Naive thymus-derived CD4-positive, alpha-beta T cell (primary cell): ENCODE measurements at regions not wholly inside any gene's neighbourhood (a gene's known extent, or its start where the extent isn't known, plus 50 kb on each side); places are given as distances from the start of the nearest gene placed in this dataset.

Experiments
- ATAC-seq: fragments of 150-1000 bp; cut with Tn5 transposase; 2 replicates; pipeline ENCODE4 v1.10.0; 2021; ENCODE audit warnings: mild to moderate bottlenecking, moderate library complexity
- CTCF ChIA-PET: fragments of 350-600 bp; sonication (Branson Sonifier 250); formaldehyde crosslinking; loops from one replicate; lab custom pipeline; 2021; ENCODE audit warnings: antibody characterized with exemption; lab: Charles Lee
- POLR2A ChIA-PET: fragments of 350-600 bp; sonication (Branson Sonifier 250); formaldehyde crosslinking; loops from one replicate; lab custom pipeline; 2021; ENCODE audit warnings: antibody characterized with exemption, inconsistent platforms; lab: Charles Lee
- DNase-seq, 9 donors: peaks; one replicate each; pipeline versions ENCODE4 v3.0.0 to v3.0.0-alpha.2; 2020 to 2022; ENCODE audit warnings: mixed read lengths in 1 of 9
- H3K27ac ChIP-seq: one replicate; pipeline ENCODE4 v1.7.0; 2013; ENCODE audit warnings: mild to moderate bottlenecking, low read depth, low read length, moderate library complexity
- H3K27me3 ChIP-seq, 2 donors: one replicate each; pipeline ENCODE4 v1.7.0; 2013; ENCODE audit warnings: low read length in 2 of 2, mild to moderate bottlenecking in 2 of 2, moderate library complexity in 2 of 2; ENCODE audit not compliant: control insufficient read depth in 2 of 2, insufficient read depth in 2 of 2
- H3K36me3 ChIP-seq, 3 experiments: 1 replicate in 2 of 3; 2 replicates in 1 of 3; pipeline ENCODE4 v1.7.0; 2013; ENCODE audit warnings: low read length in 3 of 3, mild to moderate bottlenecking in 3 of 3, moderate library complexity in 1 of 3; ENCODE audit not compliant: insufficient read depth in 3 of 3, control insufficient read depth in 2 of 3
- H3K4me1 ChIP-seq, 2 donors: one replicate each; pipeline ENCODE4 v1.7.0; 2013; ENCODE audit warnings: low read length in 2 of 2, mild to moderate bottlenecking in 2 of 2, moderate library complexity in 1 of 2; ENCODE audit not compliant: control insufficient read depth in 2 of 2, insufficient read depth in 2 of 2
- H3K4me3 ChIP-seq: 2 replicates; pipeline ENCODE4 v1.7.0; 2013; ENCODE audit warnings: mild to moderate bottlenecking, low read length
- H3K9me3 ChIP-seq, 3 experiments: 1 replicate in 2 of 3; 2 replicates in 1 of 3; pipeline ENCODE4 v1.7.0; 2013; ENCODE audit warnings: low read length in 3 of 3; ENCODE audit not compliant: control insufficient read depth in 2 of 3
- H3K27ac Mint-ChIP-seq, 9 donors: one replicate each; pipeline ENCODE4 v1.8.0; 2020 to 2022; ENCODE audit warnings: mixed read lengths in 9 of 9, mild to moderate bottlenecking in 8 of 9, moderate library complexity in 5 of 9, inconsistent platforms in 2 of 9
- H3K27me3 Mint-ChIP-seq, 5 donors: one replicate each; pipeline ENCODE4 v1.8.0; 2021 to 2022; ENCODE audit warnings: mixed read lengths in 5 of 5, mild to moderate bottlenecking in 1 of 5
- H3K36me3 Mint-ChIP-seq, 5 donors: one replicate each; pipeline ENCODE4 v1.8.0; 2020 to 2022; ENCODE audit warnings: mixed read lengths in 5 of 5, mild to moderate bottlenecking in 3 of 5, inconsistent platforms in 1 of 5
- H3K4me1 Mint-ChIP-seq, 7 donors: one replicate each; pipeline ENCODE4 v1.8.0; 2020 to 2022; ENCODE audit warnings: mixed read lengths in 7 of 7, mild to moderate bottlenecking in 3 of 7, inconsistent platforms in 1 of 7
- H3K4me3 Mint-ChIP-seq, 10 donors: one replicate each; pipeline ENCODE4 v1.8.0; 2020 to 2022; ENCODE audit warnings: mild to moderate bottlenecking in 10 of 10, mixed read lengths in 10 of 10, moderate library complexity in 6 of 10, inconsistent platforms in 2 of 10
- H3K9me3 Mint-ChIP-seq, 11 donors: one replicate each; pipeline ENCODE4 v1.8.0; 2020 to 2022; ENCODE audit warnings: mixed read lengths in 11 of 11, mild to moderate bottlenecking in 4 of 11, inconsistent platforms in 1 of 11, moderate library complexity in 1 of 11
- intact Hi-C, 2 donors: fragments of 100-400 bp; cut with micrococcal nuclease; formaldehyde crosslinking; loops; one replicate each; pipeline ENCODE4 v1.15.1; 2023

DNA sequence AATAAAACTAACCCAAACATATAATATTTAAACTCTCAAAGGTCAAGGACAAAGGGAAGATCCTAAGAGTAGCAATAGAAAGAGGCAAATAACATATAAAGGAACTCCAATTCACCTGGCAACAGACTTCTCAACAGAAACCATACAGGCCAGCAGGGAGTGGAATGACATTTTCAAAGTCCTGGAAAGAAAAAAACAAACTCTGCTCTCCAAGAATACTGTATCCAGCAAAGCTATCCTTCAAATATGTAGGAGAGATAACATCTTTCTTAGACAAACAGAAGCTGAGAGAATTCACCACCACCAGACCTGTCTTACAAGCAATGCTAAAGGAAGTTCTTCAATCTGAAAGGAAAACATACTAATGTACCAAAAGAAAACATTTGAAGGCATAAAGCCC lies 51.5 kb upstream of the TMEM158 start:
- Histone ChIP-seq H3K4me1 (no peaks in the 10 kb centered on the region), H3K27me3 (no peaks in the 10 kb centered on the region), H3K36me3 (no peaks in the 10 kb centered on the region), H3K9me3 (peaks cover 0 to 9% (median 0%) of the 10 kb centered on the region in 3 experiments), H3K27ac (no peak overlapping the region), H3K4me3 (no peak overlapping the region)
- DNase-seq (no peak), ATAC-seq (no peak)
- H3K27me3 Mint-ChIP-seq: peaks cover 8 to 53% (median 16%) of the 10 kb centered on the region in 5 donors
- H3K9me3 Mint-ChIP-seq: peaks cover 3 to 53% (median 24%) of the 10 kb centered on the region in 11 donors
- H3K27ac Mint-ChIP-seq: no peak overlapping the region
- CTCF ChIA-PET: no interaction called here
- H3K36me3 Mint-ChIP-seq: peaks cover 0 to 9% (median 3%) of the 10 kb centered on the region in 5 donors
- POLR2A ChIA-PET: no interaction called here
- intact Hi-C loops: no loop called here
- H3K4me3 Mint-ChIP-seq: no peak overlapping the region
- H3K4me1 Mint-ChIP-seq: no peaks in the 10 kb centered on the region

DNA sequence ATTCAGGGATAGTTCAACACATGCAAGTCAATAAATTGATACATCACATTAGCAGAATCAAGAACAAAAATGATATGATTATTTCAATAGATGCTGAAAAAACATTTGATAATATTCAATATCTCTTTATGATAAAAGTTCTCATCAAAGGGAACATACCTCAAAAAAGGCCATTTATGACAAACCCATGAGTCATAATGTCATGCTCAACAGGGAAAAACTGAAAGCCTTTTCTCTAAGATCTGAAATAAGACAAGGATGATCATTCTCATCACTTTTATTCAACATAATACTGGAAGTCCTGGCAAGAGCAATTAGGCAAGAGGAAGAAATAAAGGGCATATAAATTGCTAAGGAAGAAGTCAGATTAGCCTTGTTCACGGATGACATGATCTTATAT lies 54.1 kb upstream of the TMEM158 start:
- Mint-ChIP-seq H3K9me3 (peaks cover 3 to 51% (median 24%) of the 10 kb centered on the region in 11 donors), H3K27me3 (peaks cover 15 to 60% (median 22%) of the 10 kb centered on the region in 5 donors), H3K36me3 (peaks cover 0 to 9% (median 3%) of the 10 kb centered on the region in 5 donors), H3K4me1 (no peaks in the 10 kb centered on the region), H3K4me3 (no peak overlapping the region), H3K27ac (no peak overlapping the region)
- Histone ChIP-seq H3K4me3 (no peak overlapping the region), H3K9me3 (peaks cover 0 to 9% (median 0%) of the 10 kb centered on the region in 3 experiments), H3K36me3 (no peaks in the 10 kb centered on the region), H3K4me1 (no peaks in the 10 kb centered on the region), H3K27ac (no peak overlapping the region), H3K27me3 (no peaks in the 10 kb centered on the region)
- ChIA-PET CTCF (no interaction called here), POLR2A (no interaction called here)
- intact Hi-C loops: no loop called here
- DNase-seq (no peak), ATAC-seq (no peak)

DNA sequence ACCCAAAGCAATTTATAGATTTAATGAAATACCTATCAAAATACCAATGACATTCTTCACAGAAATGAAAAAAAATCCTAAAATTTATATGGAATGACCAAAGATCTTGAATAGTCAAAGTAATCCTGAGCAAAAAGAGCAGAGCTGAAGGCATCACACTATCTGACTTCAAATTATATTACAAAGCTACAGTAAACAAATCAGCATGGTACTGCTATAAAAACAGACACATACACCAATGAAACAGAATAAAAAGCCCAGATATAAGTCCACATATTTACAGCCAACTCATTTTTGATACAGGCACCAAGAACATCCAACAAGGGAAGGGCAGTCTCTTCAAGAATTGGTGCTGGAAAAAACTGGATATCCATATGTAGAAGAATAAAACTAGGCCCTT lies 54.9 kb upstream of the TMEM158 start:
- no peak overlapping the region for H3K27ac ChIP-seq
- H3K36me3 ChIP-seq: no peaks in the 10 kb centered on the region
- ATAC-seq (no peak), DNase-seq (no peak)
- no peak overlapping the region for H3K4me3 ChIP-seq
- no peak overlapping the region for H3K4me3 Mint-ChIP-seq
- peaks cover 0 to 9% (median 0%) of the 10 kb centered on the region in 3 experiments for H3K9me3 ChIP-seq
- H3K36me3 Mint-ChIP-seq: peaks cover 0 to 9% (median 3%) of the 10 kb centered on the region in 5 donors
- CTCF ChIA-PET: interaction anchor here (1.0 kb wide), 1 partner anchor 11 kb away, joined by 3 read pairs; no protein-coding TSS in a partner anchor
- POLR2A ChIA-PET: no interaction called here
- H3K27me3 Mint-ChIP-seq: peaks cover 12 to 61% (median 20%) of the 10 kb centered on the region in 5 donors
- H3K4me1 Mint-ChIP-seq: no peaks in the 10 kb centered on the region
- no peak overlapping the region for H3K27ac Mint-ChIP-seq
- no peaks in the 10 kb centered on the region for H3K27me3 ChIP-seq
- H3K9me3 Mint-ChIP-seq: peaks cover 3 to 47% (median 24%) of the 10 kb centered on the region in 11 donors
- H3K4me1 ChIP-seq: no peaks in the 10 kb centered on the region
- intact Hi-C loops: no loop called here

DNA sequence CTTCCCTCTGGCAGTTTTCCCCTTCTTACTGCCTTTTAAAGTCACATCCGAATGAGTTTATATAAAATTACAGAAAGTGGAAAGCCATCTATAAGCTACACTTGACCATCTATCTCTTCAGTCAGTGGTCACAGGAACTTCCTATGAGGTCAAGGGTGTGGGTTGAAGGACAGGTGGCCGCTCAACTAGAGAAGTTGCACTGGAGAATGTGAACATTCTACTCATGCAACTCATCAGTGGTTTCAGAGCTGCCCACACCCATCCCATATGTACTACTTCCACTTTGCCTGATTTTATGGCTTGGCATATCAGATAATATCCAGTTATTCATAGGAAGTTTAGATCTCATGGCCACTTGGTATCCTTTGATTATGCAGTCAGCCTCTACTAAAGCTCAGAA lies 57.4 kb upstream of the TMEM158 start:
- Mint-ChIP-seq H3K9me3 (peaks cover 8 to 39% (median 21%) of the 10 kb centered on the region in 11 donors), H3K4me3 (no peak overlapping the region), H3K27me3 (peaks cover 23 to 55% (median 40%) of the 10 kb centered on the region in 5 donors), H3K36me3 (peaks cover 0 to 8% (median 5%) of the 10 kb centered on the region in 5 donors), H3K27ac (no peak overlapping the region), H3K4me1 (no peaks in the 10 kb centered on the region)
- DNase-seq (no peak), ATAC-seq (no peak)
- Histone ChIP-seq H3K9me3 (no peaks in the 10 kb centered on the region), H3K27me3 (no peaks in the 10 kb centered on the region), H3K4me1 (no peaks in the 10 kb centered on the region), H3K27ac (no peak overlapping the region), H3K36me3 (no peaks in the 10 kb centered on the region), H3K4me3 (no peak overlapping the region)
- intact Hi-C loops: no loop called here
- ChIA-PET POLR2A (no interaction called here), CTCF (interaction anchor here (0.6 kb wide), 1 partner anchor 33 kb away, joined by 4 read pairs; no protein-coding TSS in a partner anchor)

DNA sequence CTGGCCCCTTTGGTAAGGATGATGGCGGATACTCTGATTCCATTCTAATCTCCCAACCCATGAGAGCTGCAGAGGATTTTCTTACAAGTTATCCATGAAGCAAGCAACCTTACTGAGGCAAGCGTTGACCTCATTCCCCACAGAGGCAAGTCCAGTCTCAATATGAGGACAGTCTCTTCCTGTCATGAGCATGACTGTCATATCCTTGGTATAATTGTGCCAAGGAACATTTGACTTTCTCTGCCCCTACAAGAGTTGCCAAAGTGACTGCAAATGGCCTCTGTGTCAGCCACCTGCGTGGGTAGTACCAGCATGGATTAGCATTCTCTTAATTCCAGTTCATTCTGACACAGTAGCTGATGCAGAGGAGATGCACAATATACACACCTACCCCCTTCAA lies 71.2 kb upstream of the TMEM158 start:
- no peaks in the 10 kb centered on the region for H3K4me1 Mint-ChIP-seq
- CTCF ChIA-PET: no interaction called here

DNA sequence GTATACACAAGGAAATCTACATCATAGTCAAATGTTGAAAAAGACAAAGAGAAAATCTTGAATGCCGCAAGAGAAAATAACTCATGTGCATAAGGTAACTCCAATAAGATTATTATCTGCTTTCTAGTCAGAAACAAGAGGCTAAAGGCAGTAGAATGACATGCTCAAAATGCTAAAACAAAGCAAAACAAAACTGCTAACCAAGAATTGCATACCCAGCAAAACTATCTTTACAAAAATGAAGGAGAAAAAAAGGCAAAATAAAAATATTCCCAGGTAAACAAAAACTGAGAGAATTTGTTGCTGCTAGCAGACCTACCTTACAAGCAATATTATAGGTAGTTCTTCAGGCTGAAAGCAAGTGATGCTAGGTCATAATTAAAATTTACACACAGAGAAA lies 76.4 kb upstream of the TMEM158 start:
- no peaks in the 10 kb centered on the region for H3K4me1 ChIP-seq
- Mint-ChIP-seq H3K27me3 (peaks cover 11 to 31% (median 23%) of the 10 kb centered on the region in 5 donors), H3K4me3 (no peak overlapping the region), H3K4me1 (no peaks in the 10 kb centered on the region), H3K27ac (no peak overlapping the region), H3K9me3 (peaks cover 0 to 28% (median 9%) of the 10 kb centered on the region in 11 donors), H3K36me3 (peaks cover 0 to 5% (median 0%) of the 10 kb centered on the region in 5 donors)
- H3K27me3 ChIP-seq: no peaks in the 10 kb centered on the region
- peaks cover 0 to 15% (median 0%) of the 10 kb centered on the region in 3 experiments for H3K9me3 ChIP-seq
- ChIA-PET CTCF (no interaction called here), POLR2A (no interaction called here)
- no peak overlapping the region for H3K27ac ChIP-seq
- DNase-seq: no peak
- no peaks in the 10 kb centered on the region for H3K36me3 ChIP-seq
- intact Hi-C loops: no loop called here
- H3K4me3 ChIP-seq: no peak overlapping the region
- no peak for ATAC-seq

More for the DNA sequence above, 71.2 kb upstream of the TMEM158 start:
- Histone ChIP-seq H3K9me3 (peaks cover 0 to 12% (median 0%) of the 10 kb centered on the region in 3 experiments), H3K27ac (no peak overlapping the region), H3K36me3 (no peaks in the 10 kb centered on the region), H3K4me3 (no peak overlapping the region), H3K4me1 (no peaks in the 10 kb centered on the region), H3K27me3 (no peaks in the 10 kb centered on the region)
- no peak for DNase-seq
- H3K27ac Mint-ChIP-seq: no peak overlapping the region
- H3K27me3 Mint-ChIP-seq: peaks cover 12 to 55% (median 37%) of the 10 kb centered on the region in 5 donors
- intact Hi-C loops: no loop called here
- peaks cover 0 to 5% (median 0%) of the 10 kb centered on the region in 5 donors for H3K36me3 Mint-ChIP-seq
- ATAC-seq: no peak
- POLR2A ChIA-PET: no interaction called here
- H3K4me3 Mint-ChIP-seq: no peak overlapping the region
- peaks cover 0 to 21% (median 7%) of the 10 kb centered on the region in 11 donors for H3K9me3 Mint-ChIP-seq

DNA sequence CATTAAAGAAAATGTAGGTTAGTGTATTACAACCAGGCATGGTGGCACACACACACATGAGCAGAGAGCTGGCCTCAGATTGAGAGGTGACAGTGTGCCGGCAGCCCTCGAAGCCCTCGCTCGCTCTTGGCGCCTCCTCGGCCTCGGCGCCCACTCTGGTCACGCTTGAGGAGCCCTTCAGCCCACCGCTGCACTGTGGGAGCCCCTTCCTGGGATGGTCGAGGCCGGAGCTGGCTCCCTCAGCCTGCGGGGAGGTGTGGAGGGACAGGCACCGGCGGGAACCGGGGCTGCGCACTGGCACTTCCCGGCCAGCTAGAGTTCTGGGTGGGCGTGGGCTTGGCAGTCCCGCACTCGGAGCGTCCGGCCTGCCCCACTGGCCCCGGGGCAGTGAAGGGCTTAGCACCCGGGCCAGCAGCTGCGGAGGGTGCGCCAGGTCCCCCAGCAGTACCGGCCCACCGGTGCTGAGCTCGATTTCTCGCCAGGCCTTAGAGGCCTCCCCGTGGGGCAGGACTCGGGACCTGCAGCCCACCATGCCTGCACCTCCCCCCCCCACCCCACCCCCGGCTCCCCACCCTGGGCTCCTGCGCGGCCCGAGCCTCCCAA lies 80.4 kb upstream of the TMEM158 start:
- no peak for ATAC-seq
- no peaks in the 10 kb centered on the region for H3K36me3 ChIP-seq
- DNase-seq: no peak
- ChIA-PET CTCF (interaction anchor here (0.6 kb wide), 1 partner anchor 266 kb away, joined by 3 read pairs; no protein-coding TSS in a partner anchor), POLR2A (no interaction called here)
- Mint-ChIP-seq H3K4me3 (no peak overlapping the region), H3K36me3 (no peaks in the 10 kb centered on the region), H3K27ac (no peak overlapping the region), H3K27me3 (peaks cover 8 to 25% (median 11%) of the 10 kb centered on the region in 5 donors), H3K9me3 (peaks cover 0 to 16% (median 4%) of the 10 kb centered on the region in 11 donors), H3K4me1 (no peaks in the 10 kb centered on the region)
- H3K4me3 ChIP-seq: no peak overlapping the region
- intact Hi-C loops: no loop called here
- H3K9me3 ChIP-seq: peaks cover 0 to 6% (median 0%) of the 10 kb centered on the region in 3 experiments
- no peaks in the 10 kb centered on the region for H3K4me1 ChIP-seq
- no peaks in the 10 kb centered on the region for H3K27me3 ChIP-seq
- no peak overlapping the region for H3K27ac ChIP-seq
